ENCODE measurements at regions not wholly inside any gene's neighbourhood (a gene's known extent, or its start where the extent isn't known, plus 50 kb on each side); places are given as distances from the start of the nearest gene placed in this dataset.

DNA sequence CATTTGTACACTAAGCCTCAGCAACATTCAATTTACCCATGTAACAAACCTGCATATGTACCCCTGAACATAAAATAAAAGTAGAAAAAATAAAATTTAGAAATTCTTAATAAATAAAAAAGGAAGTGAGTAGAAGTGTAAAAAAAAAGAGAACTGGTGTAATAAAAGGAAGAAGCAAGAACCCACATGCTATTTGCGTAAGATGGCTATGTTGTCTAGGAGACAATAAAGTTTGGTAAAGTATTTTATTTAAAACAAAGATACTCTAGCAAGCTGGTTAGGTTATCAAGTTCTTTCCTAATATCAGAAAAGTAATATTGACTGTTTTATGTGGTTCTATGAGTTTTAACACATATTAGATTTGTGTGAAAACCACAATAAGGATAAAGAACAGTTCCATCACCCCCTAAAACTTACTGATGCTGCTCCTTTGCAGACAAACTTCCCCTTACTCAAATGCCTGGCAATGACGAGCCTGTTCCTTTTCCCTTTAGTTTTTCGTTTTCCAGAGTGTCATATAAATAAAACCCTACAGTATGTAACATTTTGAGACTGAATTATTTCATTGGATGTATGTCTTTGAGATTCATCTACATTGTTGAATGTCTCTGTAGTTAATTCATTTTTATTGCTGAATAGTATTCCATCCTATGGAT, 98.9 kb downstream of the TNFSF13B start:
- TF ChIP-seq, protein P1, sequence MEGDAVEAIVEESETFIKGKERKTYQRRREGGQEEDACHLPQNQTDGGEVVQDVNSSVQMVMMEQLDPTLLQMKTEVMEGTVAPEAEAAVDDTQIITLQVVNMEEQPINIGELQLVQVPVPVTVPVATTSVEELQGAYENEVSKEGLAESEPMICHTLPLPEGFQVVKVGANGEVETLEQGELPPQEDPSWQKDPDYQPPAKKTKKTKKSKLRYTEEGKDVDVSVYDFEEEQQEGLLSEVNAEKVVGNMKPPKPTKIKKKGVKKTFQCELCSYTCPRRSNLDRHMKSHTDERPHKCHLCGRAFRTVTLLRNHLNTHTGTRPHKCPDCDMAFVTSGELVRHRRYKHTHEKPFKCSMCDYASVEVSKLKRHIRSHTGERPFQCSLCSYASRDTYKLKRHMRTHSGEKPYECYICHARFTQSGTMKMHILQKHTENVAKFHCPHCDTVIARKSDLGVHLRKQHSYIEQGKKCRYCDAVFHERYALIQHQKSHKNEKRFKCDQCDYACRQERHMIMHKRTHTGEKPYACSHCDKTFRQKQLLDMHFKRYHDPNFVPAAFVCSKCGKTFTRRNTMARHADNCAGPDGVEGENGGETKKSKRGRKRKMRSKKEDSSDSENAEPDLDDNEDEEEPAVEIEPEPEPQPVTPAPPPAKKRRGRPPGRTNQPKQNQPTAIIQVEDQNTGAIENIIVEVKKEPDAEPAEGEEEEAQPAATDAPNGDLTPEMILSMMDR (IDR thresholded peaks at IDR 0.05): no peak
- H3K4me1 ChIP-seq: no peaks in the 10 kb centered on the region
- no peak overlapping the region for H3K4me3 ChIP-seq
- no peaks in the 10 kb centered on the region for H3K36me3 ChIP-seq
- intact Hi-C loops (cut with DNase I; ENCODE audit: low total_unique reads): no loop called here
- H3K9me3 ChIP-seq: no peaks in the 10 kb centered on the region
- no peak overlapping the region for H3K27ac ChIP-seq
- in situ Hi-C loops (cut with MboI; ENCODE audit: low pct_ligation_motif_present in 1 of 4, low pct_unique_long_range_greater_than_20kb in 1 of 4, low sequenced_read_pairs in 3 of 4): no loop called here
- 55 to 60% methylated on average over 3 of the region's 3 CpGs for WGBS, 2 donors (ENCODE audit: low coverage in 1 of 2)
- H3K27me3 ChIP-seq: no peaks in the 10 kb centered on the region
- no peak for DNase-seq

DNA sequence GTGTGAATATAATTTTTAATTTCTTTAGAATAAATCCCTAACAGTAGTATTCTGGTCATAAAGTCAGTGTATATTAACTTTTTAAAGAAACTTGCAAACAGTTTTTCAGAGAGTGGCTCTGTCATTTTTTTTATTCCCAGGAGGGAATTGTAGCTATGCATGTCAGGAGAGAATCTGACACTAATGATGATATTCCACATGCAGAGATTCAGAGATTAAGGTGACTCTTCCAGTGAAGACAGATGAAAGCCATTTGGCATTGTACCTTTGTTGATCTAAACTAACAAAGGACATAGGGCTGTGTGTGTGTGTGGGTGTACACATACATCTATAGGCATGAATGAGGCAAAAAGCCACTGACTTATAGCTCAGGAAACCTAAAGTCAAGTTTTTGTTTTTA, 99.9 kb downstream of the TNFSF13B start:
- intact Hi-C loops (cut with DNase I; ENCODE audit: low total_unique reads): no loop called here
- Histone ChIP-seq H3K36me3 (no peaks in the 10 kb centered on the region), H3K27ac (no peak overlapping the region), H3K9me3 (no peaks in the 10 kb centered on the region), H3K4me1 (no peaks in the 10 kb centered on the region), H3K4me3 (no peak overlapping the region), H3K27me3 (no peaks in the 10 kb centered on the region)
- TF ChIP-seq POLR2A (IDR thresholded peaks at IDR 0.05): no peak
- TF ChIP-seq, protein P1 (IDR thresholded peaks at IDR 0.05): no peak
- no peak for TF ChIP-seq POLR2AphosphoS5 (IDR thresholded peaks at IDR 0.05)
- no peak for TF ChIP-seq EP300 (IDR thresholded peaks at IDR 0.05; ENCODE audit: low read depth)
- no peak for DNase-seq
- in situ Hi-C loops (cut with MboI; ENCODE audit: low pct_ligation_motif_present in 1 of 4, low pct_unique_long_range_greater_than_20kb in 1 of 4, low sequenced_read_pairs in 3 of 4): no loop called here

DNA sequence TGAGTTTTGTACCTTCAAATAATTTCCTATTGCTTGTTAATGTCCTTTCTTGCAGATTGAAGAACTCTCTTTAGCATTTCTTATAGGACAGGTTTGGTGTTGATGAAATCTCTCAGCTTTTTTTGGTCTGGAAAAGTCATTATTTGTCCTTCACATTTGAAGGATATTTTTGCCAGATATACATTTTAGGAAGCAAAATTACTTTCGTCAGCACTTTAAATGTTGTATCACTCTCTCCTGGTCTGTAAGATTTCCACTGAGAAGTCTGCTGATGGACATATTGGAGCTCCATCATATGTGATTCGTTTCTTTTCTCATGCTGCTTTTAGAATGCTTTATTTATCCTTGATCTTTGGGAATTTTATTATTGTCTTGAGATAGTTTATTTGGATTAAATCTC, 105.5 kb downstream of the TNFSF13B start:
- Histone ChIP-seq H3K36me3 (no peaks in the 10 kb centered on the region), H3K4me1 (no peaks in the 10 kb centered on the region), H3K27me3 (no peaks in the 10 kb centered on the region), H3K9me3 (no peaks in the 10 kb centered on the region), H3K4me3 (no peak overlapping the region), H3K27ac (no peak overlapping the region)
- 55 to 58% methylated on average over 2 of the region's 2 CpGs for WGBS, 2 donors (ENCODE audit: low coverage in 1 of 2)
- no peak for DNase-seq
- in situ Hi-C loops (cut with MboI; ENCODE audit: low pct_ligation_motif_present in 1 of 4, low pct_unique_long_range_greater_than_20kb in 1 of 4, low sequenced_read_pairs in 3 of 4): no loop called here
- TF ChIP-seq POLR2AphosphoS5 (IDR thresholded peaks at IDR 0.05): no peak
- TF ChIP-seq POLR2A (IDR thresholded peaks at IDR 0.05): no peak
- no peak for TF ChIP-seq EP300 (IDR thresholded peaks at IDR 0.05; ENCODE audit: low read depth)
- TF ChIP-seq, protein P1 (IDR thresholded peaks at IDR 0.05): no peak
- intact Hi-C loops (cut with DNase I; ENCODE audit: low total_unique reads): no loop called here

DNA sequence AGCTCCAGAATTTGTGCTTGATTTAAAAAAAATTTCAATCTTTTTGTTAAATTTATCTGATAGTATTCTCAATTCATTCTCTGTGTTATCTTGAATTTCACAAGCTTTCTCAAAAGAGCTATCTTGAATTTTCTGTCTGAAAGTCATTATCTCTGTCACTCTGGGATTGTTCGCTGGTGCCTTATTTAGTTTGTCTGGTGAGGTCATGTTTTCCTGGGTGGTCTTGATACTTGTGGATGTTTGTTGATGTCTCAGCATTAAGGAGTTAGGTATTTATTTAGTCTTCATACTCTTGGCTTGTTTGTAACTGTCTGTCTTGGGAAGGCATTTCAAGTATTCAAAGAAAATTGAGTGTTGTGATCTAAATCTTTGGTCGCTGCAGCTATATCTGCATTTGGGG, 106.3 kb downstream of the TNFSF13B start:
- intact Hi-C loops (cut with DNase I; ENCODE audit: low total_unique reads): no loop called here
- in situ Hi-C loops (cut with MboI; ENCODE audit: low pct_ligation_motif_present in 1 of 4, low pct_unique_long_range_greater_than_20kb in 1 of 4, low sequenced_read_pairs in 3 of 4): no loop called here
- TF ChIP-seq POLR2A (IDR thresholded peaks at IDR 0.05): no peak

DNA sequence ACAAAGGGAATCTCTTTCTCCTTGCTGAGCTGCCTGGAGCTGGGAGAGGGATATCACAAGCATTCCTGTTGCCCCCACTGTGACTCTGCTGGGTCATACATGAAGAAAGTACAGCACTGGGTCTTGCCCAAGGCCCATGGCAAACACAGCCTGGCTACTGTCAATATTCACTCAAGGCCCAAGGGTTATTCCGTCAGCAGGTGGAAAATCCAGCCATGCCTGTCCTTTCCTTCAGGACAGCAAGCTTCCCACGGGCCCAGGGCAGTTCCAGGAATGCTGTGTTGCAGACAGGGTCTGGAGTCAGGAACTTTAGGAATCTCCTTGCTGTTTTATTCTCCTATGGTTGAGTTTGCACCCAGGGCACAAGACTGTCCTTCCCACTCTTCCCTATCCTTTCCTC, 106.8 kb downstream of the TNFSF13B start:
- in situ Hi-C loops (cut with MboI; ENCODE audit: low pct_ligation_motif_present in 1 of 4, low pct_unique_long_range_greater_than_20kb in 1 of 4, low sequenced_read_pairs in 3 of 4) (no loop called here), intact Hi-C loops (cut with DNase I; ENCODE audit: low total_unique reads) (no loop called here)
- DNase-seq: no peak
- Histone ChIP-seq H3K4me1 (no peaks in the 10 kb centered on the region), H3K36me3 (no peaks in the 10 kb centered on the region), H3K9me3 (no peaks in the 10 kb centered on the region), H3K27me3 (no peaks in the 10 kb centered on the region), H3K4me3 (no peak overlapping the region), H3K27ac (no peak overlapping the region)
- 69% methylated on average over 2 of the region's 2 CpGs; no CpG with 5 or more reads in 1 of the 2 donors for WGBS, 2 donors (ENCODE audit: low coverage in 1 of 2)
- TF ChIP-seq POLR2A (IDR thresholded peaks at IDR 0.05): no peak
- no peak for TF ChIP-seq POLR2AphosphoS5 (IDR thresholded peaks at IDR 0.05)
- no peak for TF ChIP-seq EP300 (IDR thresholded peaks at IDR 0.05; ENCODE audit: low read depth)

More for the DNA sequence above, 106.3 kb downstream of the TNFSF13B start:
- no peak for DNase-seq
- Histone ChIP-seq H3K4me3 (no peak overlapping the region), H3K27me3 (no peaks in the 10 kb centered on the region), H3K27ac (no peak overlapping the region), H3K36me3 (no peaks in the 10 kb centered on the region), H3K9me3 (no peaks in the 10 kb centered on the region), H3K4me1 (no peaks in the 10 kb centered on the region)
- WGBS, 2 donors (ENCODE audit: low coverage in 1 of 2): 57 to 79% methylated on average over 2 of the region's 2 CpGs
